A673 (cell line): ENCODE measurements at regions not wholly inside any gene's neighbourhood (a gene's known extent, or its start where the extent isn't known, plus 50 kb on each side); places are given as distances from the start of the nearest gene placed in this dataset.

Experiments
- CTCF ChIP-seq: fragments of 300-800, 200-600 bp; sonication (generic); conservative IDR thresholded peaks from 2 replicates; pipeline ENCODE4 v1.5.1; 2017; ENCODE audit warnings: low read depth, mild to moderate bottlenecking, antibody characterized with exemption, low read length, moderate library complexity, mixed read lengths
- EZH2 ChIP-seq: fragments of 200-600 bp; sonication (generic); IDR thresholded peaks from 2 replicates; pipeline ENCODE4 v1.6.1; 2017; ENCODE audit warnings: borderline replicate concordance, low read depth, mild to moderate bottlenecking, mixed read lengths, antibody characterized with exemption, low read length; ENCODE audit not compliant: poor library complexity, severe bottlenecking

GRCh38 chr7:1339611-1340010 is 106.9 kb downstream of the UNCX start:
- no peak for TF ChIP-seq EZH2
- no peak for TF ChIP-seq CTCF
